ENCODE measurements at regions not wholly inside any gene's neighbourhood (a gene's known extent, or its start where the extent isn't known, plus 50 kb on each side); places are given as distances from the start of the nearest gene placed in this dataset.

- no peak overlapping the region for H3K4me3 ChIP-seq (ENCODE audit: low read length)
- no peaks in the 10 kb centered on the region for H3K4me1 ChIP-seq (ENCODE audit: control insufficient read depth, insufficient read depth, low read length)
- H3K27me3 ChIP-seq (ENCODE audit: control insufficient read depth, insufficient read depth, low read length): no peaks in the 10 kb centered on the region
- no peaks in the 10 kb centered on the region for H3K9me3 ChIP-seq (ENCODE audit: control insufficient read depth, low read length)
- no peak overlapping the region for H3K9ac ChIP-seq (ENCODE audit: low read length)
- H3K36me3 ChIP-seq (ENCODE audit: control insufficient read depth, insufficient read depth, low read length): no peaks in the 10 kb centered on the region
These were observed 382.8 kb upstream of the GALNT5 start for GRCh38 chr2:156874707-156875106.

GRCh38 chr2:156883804-156884203 lies 373.7 kb upstream of the GALNT5 start:
- no peak overlapping the region for H3K9ac ChIP-seq (ENCODE audit: low read length)
- no peaks in the 10 kb centered on the region for H3K4me1 ChIP-seq (ENCODE audit: control insufficient read depth, insufficient read depth, low read length)
- H3K9me3 ChIP-seq (ENCODE audit: control insufficient read depth, low read length): no peaks in the 10 kb centered on the region
- H3K4me3 ChIP-seq (ENCODE audit: low read length): no peak overlapping the region
- H3K27me3 ChIP-seq (ENCODE audit: control insufficient read depth, insufficient read depth, low read length): no peaks in the 10 kb centered on the region
- H3K36me3 ChIP-seq (ENCODE audit: control insufficient read depth, insufficient read depth, low read length): no peaks in the 10 kb centered on the region

GRCh38 chr2:156884216-156884615 lies 373.3 kb upstream of the GALNT5 start:
- no peak overlapping the region for H3K4me3 ChIP-seq (ENCODE audit: low read length)
- H3K4me1 ChIP-seq (ENCODE audit: control insufficient read depth, insufficient read depth, low read length): no peaks in the 10 kb centered on the region
- H3K9ac ChIP-seq (ENCODE audit: low read length): no peak overlapping the region
- no peaks in the 10 kb centered on the region for H3K36me3 ChIP-seq (ENCODE audit: control insufficient read depth, insufficient read depth, low read length)
- H3K27me3 ChIP-seq (ENCODE audit: control insufficient read depth, insufficient read depth, low read length): no peaks in the 10 kb centered on the region
- H3K9me3 ChIP-seq (ENCODE audit: control insufficient read depth, low read length): no peaks in the 10 kb centered on the region

- Histone ChIP-seq H3K36me3 (ENCODE audit: control insufficient read depth, insufficient read depth, low read length) (no peaks in the 10 kb centered on the region), H3K27me3 (ENCODE audit: control insufficient read depth, insufficient read depth, low read length) (no peaks in the 10 kb centered on the region), H3K9ac (ENCODE audit: low read length) (no peak overlapping the region), H3K4me3 (ENCODE audit: low read length) (no peak overlapping the region), H3K9me3 (ENCODE audit: control insufficient read depth, low read length) (no peaks in the 10 kb centered on the region), H3K4me1 (ENCODE audit: control insufficient read depth, insufficient read depth, low read length) (no peaks in the 10 kb centered on the region)
These were observed 366.9 kb upstream of the GALNT5 start for GRCh38 chr2:156890529-156891148.

GRCh38 chr2:156891609-156892008 lies 365.9 kb upstream of the GALNT5 start:
- H3K9me3 ChIP-seq (ENCODE audit: control insufficient read depth, low read length): no peaks in the 10 kb centered on the region
- H3K4me1 ChIP-seq (ENCODE audit: control insufficient read depth, insufficient read depth, low read length): no peaks in the 10 kb centered on the region
- H3K27me3 ChIP-seq (ENCODE audit: control insufficient read depth, insufficient read depth, low read length): no peaks in the 10 kb centered on the region
- H3K9ac ChIP-seq (ENCODE audit: low read length): no peak overlapping the region
- H3K36me3 ChIP-seq (ENCODE audit: control insufficient read depth, insufficient read depth, low read length): no peaks in the 10 kb centered on the region
- no peak overlapping the region for H3K4me3 ChIP-seq (ENCODE audit: low read length)

GRCh38 chr2:156892467-156893281 lies 364.8 kb upstream of the GALNT5 start:
- no peaks in the 10 kb centered on the region for H3K36me3 ChIP-seq (ENCODE audit: control insufficient read depth, insufficient read depth, low read length)
- no peaks in the 10 kb centered on the region for H3K4me1 ChIP-seq (ENCODE audit: control insufficient read depth, insufficient read depth, low read length)
- no peaks in the 10 kb centered on the region for H3K27me3 ChIP-seq (ENCODE audit: control insufficient read depth, insufficient read depth, low read length)
- H3K9ac ChIP-seq (ENCODE audit: low read length): peak overlapping the region; percentile 19
- H3K9me3 ChIP-seq (ENCODE audit: control insufficient read depth, low read length): no peaks in the 10 kb centered on the region
- H3K4me3 ChIP-seq (ENCODE audit: low read length): no peak overlapping the region

GRCh38 chr2:156896294-156896693 lies 361.2 kb upstream of the GALNT5 start:
- Histone ChIP-seq H3K27me3 (ENCODE audit: control insufficient read depth, insufficient read depth, low read length) (no peaks in the 10 kb centered on the region), H3K9me3 (ENCODE audit: control insufficient read depth, low read length) (no peaks in the 10 kb centered on the region), H3K9ac (ENCODE audit: low read length) (no peak overlapping the region), H3K36me3 (ENCODE audit: control insufficient read depth, insufficient read depth, low read length) (no peaks in the 10 kb centered on the region), H3K4me1 (ENCODE audit: control insufficient read depth, insufficient read depth, low read length) (no peaks in the 10 kb centered on the region), H3K4me3 (ENCODE audit: low read length) (no peak overlapping the region)

GRCh38 chr2:156897548-156897947 lies 360.0 kb upstream of the GALNT5 start:
- H3K4me1 ChIP-seq (ENCODE audit: control insufficient read depth, insufficient read depth, low read length): no peaks in the 10 kb centered on the region
- H3K36me3 ChIP-seq (ENCODE audit: control insufficient read depth, insufficient read depth, low read length): no peaks in the 10 kb centered on the region
- no peaks in the 10 kb centered on the region for H3K27me3 ChIP-seq (ENCODE audit: control insufficient read depth, insufficient read depth, low read length)
- no peak overlapping the region for H3K9ac ChIP-seq (ENCODE audit: low read length)
- no peaks in the 10 kb centered on the region for H3K9me3 ChIP-seq (ENCODE audit: control insufficient read depth, low read length)
- no peak overlapping the region for H3K4me3 ChIP-seq (ENCODE audit: low read length)

- Histone ChIP-seq H3K27me3 (ENCODE audit: control insufficient read depth, insufficient read depth, low read length) (no peaks in the 10 kb centered on the region), H3K4me3 (ENCODE audit: low read length) (no peak overlapping the region), H3K4me1 (ENCODE audit: control insufficient read depth, insufficient read depth, low read length) (peaks cover 3% of the 10 kb centered on the region), H3K9ac (ENCODE audit: low read length) (no peak overlapping the region), H3K36me3 (ENCODE audit: control insufficient read depth, insufficient read depth, low read length) (no peaks in the 10 kb centered on the region), H3K9me3 (ENCODE audit: control insufficient read depth, low read length) (no peaks in the 10 kb centered on the region)
These were observed 356.0 kb upstream of the GALNT5 start for GRCh38 chr2:156901373-156902031.

GRCh38 chr2:156903335-156903734 lies 354.2 kb upstream of the GALNT5 start:
- Histone ChIP-seq H3K36me3 (ENCODE audit: control insufficient read depth, insufficient read depth, low read length) (no peaks in the 10 kb centered on the region), H3K9ac (ENCODE audit: low read length) (no peak overlapping the region), H3K4me3 (ENCODE audit: low read length) (no peak overlapping the region), H3K9me3 (ENCODE audit: control insufficient read depth, low read length) (no peaks in the 10 kb centered on the region), H3K27me3 (ENCODE audit: control insufficient read depth, insufficient read depth, low read length) (no peaks in the 10 kb centered on the region), H3K4me1 (ENCODE audit: control insufficient read depth, insufficient read depth, low read length) (peaks cover 3% of the 10 kb centered on the region)

GRCh38 chr2:156907806-156908205 lies 349.7 kb upstream of the GALNT5 start:
- Histone ChIP-seq H3K4me3 (ENCODE audit: low read length) (no peak overlapping the region), H3K4me1 (ENCODE audit: control insufficient read depth, insufficient read depth, low read length) (peaks cover 2% of the 10 kb centered on the region), H3K36me3 (ENCODE audit: control insufficient read depth, insufficient read depth, low read length) (no peaks in the 10 kb centered on the region), H3K27me3 (ENCODE audit: control insufficient read depth, insufficient read depth, low read length) (no peaks in the 10 kb centered on the region), H3K9me3 (ENCODE audit: control insufficient read depth, low read length) (no peaks in the 10 kb centered on the region), H3K9ac (ENCODE audit: low read length) (no peak overlapping the region)

- Histone ChIP-seq H3K4me1 (ENCODE audit: control insufficient read depth, insufficient read depth, low read length) (no peaks in the 10 kb centered on the region), H3K36me3 (ENCODE audit: control insufficient read depth, insufficient read depth, low read length) (no peaks in the 10 kb centered on the region), H3K27me3 (ENCODE audit: control insufficient read depth, insufficient read depth, low read length) (no peaks in the 10 kb centered on the region), H3K4me3 (ENCODE audit: low read length) (no peak overlapping the region), H3K9me3 (ENCODE audit: control insufficient read depth, low read length) (no peaks in the 10 kb centered on the region), H3K9ac (ENCODE audit: low read length) (no peak overlapping the region)
These were observed 348.7 kb upstream of the GALNT5 start for GRCh38 chr2:156908825-156909224.
